ENCODE measurements at regions not wholly inside any gene's neighbourhood (a gene's known extent, or its start where the extent isn't known, plus 50 kb on each side); places are given as distances from the start of the nearest gene placed in this dataset.
A peak's percentile ranks its signal among the peaks of the same experiment; 100 is the strongest.

DNA sequence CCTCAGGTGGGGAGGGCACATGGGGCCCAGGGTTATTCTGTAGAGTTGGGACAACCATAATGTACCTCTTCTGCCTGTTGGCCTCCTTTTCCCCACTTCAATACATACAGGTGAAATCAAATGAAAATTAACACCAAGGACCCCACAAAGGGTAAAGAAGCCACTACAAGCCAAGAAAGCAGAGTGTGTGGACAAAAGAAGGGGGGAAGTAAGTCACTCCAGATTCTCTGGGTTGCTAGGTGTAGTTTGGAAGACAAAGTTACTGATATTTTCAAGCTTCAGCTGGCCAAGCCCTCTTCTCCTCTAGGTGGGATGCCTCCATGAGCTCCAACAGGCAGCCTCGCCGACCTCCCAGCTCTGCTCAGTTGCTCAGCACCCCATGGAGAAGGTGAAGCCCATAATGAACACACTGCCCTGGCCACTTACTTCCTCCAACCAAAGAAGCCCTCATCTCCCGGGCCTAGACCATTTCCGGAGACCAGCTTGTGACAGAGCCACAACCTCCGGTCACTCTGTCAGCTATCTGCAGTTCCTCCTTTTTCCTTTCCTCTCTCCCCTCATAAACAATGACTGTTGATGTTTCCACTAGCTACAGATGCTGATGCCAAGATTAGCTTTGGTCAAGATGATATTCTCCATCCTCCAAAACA lies 66.8 kb upstream of the MED4 start (continued):
- TF ChIP-seq, protein P1, sequence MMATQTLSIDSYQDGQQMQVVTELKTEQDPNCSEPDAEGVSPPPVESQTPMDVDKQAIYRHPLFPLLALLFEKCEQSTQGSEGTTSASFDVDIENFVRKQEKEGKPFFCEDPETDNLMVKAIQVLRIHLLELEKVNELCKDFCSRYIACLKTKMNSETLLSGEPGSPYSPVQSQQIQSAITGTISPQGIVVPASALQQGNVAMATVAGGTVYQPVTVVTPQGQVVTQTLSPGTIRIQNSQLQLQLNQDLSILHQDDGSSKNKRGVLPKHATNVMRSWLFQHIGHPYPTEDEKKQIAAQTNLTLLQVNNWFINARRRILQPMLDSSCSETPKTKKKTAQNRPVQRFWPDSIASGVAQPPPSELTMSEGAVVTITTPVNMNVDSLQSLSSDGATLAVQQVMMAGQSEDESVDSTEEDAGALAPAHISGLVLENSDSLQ (IDR thresholded peaks at IDR 0.05) = peak; percentile 42
- no peak for TF ChIP-seq ZNF707 (CRISPR knock-in tag; conservative IDR thresholded peaks at IDR 0.05)
- no peak for TF ChIP-seq TAF7 (tag; IDR thresholded peaks at IDR 0.05)
- no peak for TF ChIP-seq FOXP1 (CRISPR knock-in tag; IDR thresholded peaks at IDR 0.05)
- no peak for TF ChIP-seq ZNF324 (CRISPR knock-in tag; IDR thresholded peaks at IDR 0.05)
- no peak for TF ChIP-seq SAFB2 (IDR thresholded peaks at IDR 0.05; ENCODE audit: borderline replicate concordance, low read depth, low read length, severe bottlenecking)
- TF ChIP-seq, protein P2, sequence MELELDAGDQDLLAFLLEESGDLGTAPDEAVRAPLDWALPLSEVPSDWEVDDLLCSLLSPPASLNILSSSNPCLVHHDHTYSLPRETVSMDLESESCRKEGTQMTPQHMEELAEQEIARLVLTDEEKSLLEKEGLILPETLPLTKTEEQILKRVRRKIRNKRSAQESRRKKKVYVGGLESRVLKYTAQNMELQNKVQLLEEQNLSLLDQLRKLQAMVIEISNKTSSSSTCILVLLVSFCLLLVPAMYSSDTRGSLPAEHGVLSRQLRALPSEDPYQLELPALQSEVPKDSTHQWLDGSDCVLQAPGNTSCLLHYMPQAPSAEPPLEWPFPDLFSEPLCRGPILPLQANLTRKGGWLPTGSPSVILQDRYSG (tag; conservative IDR thresholded peaks at IDR 0.05; ENCODE audit: low read depth) = 0 out of 2 replicates have a peak, but pooled peaks have one; percentile 44
- no peak for TF ChIP-seq ZNF717 (CRISPR knock-in tag; IDR thresholded peaks at IDR 0.05)
- TF ChIP-seq NCOA1 (IDR thresholded peaks at IDR 0.05; ENCODE audit: low read depth) = 0 out of 2 replicates have a peak, but pooled peaks have one; percentile 20
- TF ChIP-seq, protein P3, sequence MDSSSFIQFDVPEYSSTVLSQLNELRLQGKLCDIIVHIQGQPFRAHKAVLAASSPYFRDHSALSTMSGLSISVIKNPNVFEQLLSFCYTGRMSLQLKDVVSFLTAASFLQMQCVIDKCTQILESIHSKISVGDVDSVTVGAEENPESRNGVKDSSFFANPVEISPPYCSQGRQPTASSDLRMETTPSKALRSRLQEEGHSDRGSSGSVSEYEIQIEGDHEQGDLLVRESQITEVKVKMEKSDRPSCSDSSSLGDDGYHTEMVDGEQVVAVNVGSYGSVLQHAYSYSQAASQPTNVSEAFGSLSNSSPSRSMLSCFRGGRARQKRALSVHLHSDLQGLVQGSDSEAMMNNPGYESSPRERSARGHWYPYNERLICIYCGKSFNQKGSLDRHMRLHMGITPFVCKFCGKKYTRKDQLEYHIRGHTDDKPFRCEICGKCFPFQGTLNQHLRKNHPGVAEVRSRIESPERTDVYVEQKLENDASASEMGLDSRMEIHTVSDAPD (CRISPR knock-in tag; IDR thresholded peaks at IDR 0.05) = no peak
- peak; percentile 25; the same call in 1 of the 2 replicates for TF ChIP-seq CBFA2T2 (conservative IDR thresholded peaks at IDR 0.05)
- TF ChIP-seq ZNF253 (CRISPR knock-in tag; conservative IDR thresholded peaks at IDR 0.05) = no peak
- no peak for TF ChIP-seq ZNF699 (CRISPR knock-in tag; IDR thresholded peaks at IDR 0.05; ENCODE audit: insufficient replicate concordance)
- TF ChIP-seq, protein P4, sequence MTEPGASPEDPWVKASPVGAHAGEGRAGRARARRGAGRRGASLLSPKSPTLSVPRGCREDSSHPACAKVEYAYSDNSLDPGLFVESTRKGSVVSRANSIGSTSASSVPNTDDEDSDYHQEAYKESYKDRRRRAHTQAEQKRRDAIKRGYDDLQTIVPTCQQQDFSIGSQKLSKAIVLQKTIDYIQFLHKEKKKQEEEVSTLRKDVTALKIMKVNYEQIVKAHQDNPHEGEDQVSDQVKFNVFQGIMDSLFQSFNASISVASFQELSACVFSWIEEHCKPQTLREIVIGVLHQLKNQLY (CRISPR knock-in tag; conservative IDR thresholded peaks at IDR 0.05) = no peak
- no peak for TF ChIP-seq DIDO1 (tag; IDR thresholded peaks at IDR 0.05; ENCODE audit: low read depth)
- no peak for TF ChIP-seq GATAD2A (IDR thresholded peaks at IDR 0.05)
- TF ChIP-seq, protein P5, sequence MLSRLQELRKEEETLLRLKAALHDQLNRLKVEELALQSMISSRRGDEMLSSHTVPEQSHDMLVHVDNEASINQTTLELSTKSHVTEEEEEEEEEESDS (CRISPR knock-in tag; IDR thresholded peaks at IDR 0.05) = no peak
- TF ChIP-seq ZC3H4 (CRISPR knock-in tag; IDR thresholded peaks at IDR 0.05; ENCODE audit: borderline replicate concordance) = no peak
- TF ChIP-seq CTBP1 (IDR thresholded peaks at IDR 0.05; ENCODE audit: borderline replicate concordance) = peak; percentile 67; the same call in 1 of the 2 replicates
- no peak for TF ChIP-seq SMAD2 (IDR thresholded peaks at IDR 0.05; ENCODE audit: low read depth, low read length)
- no peak for TF ChIP-seq MTA3 (IDR thresholded peaks at IDR 0.05; ENCODE audit: borderline replicate concordance)
- no peak for TF ChIP-seq RBM39 (optimal IDR thresholded peaks at IDR 0.05; ENCODE audit: low read depth, low read length)
- TF ChIP-seq TGIF2 (CRISPR knock-in tag; IDR thresholded peaks at IDR 0.05) = no peak
- no peak for TF ChIP-seq TCF7L2 (IDR thresholded peaks at IDR 0.05; ENCODE audit: low read depth, low read length)
- TF ChIP-seq ZNF232 (CRISPR knock-in tag; IDR thresholded peaks at IDR 0.05) = no peak
- TF ChIP-seq GABPA (tag; conservative IDR thresholded peaks at IDR 0.05; ENCODE audit: low read depth) = peak; percentile 81
- no peak for TF ChIP-seq ZNF354B (CRISPR knock-in tag; IDR thresholded peaks at IDR 0.05)
